ENCODE measurements at regions not wholly inside any gene's neighbourhood (a gene's known extent, or its start where the extent isn't known, plus 50 kb on each side); places are given as distances from the start of the nearest gene placed in this dataset.
"Not testable (repeated sequence)": the region's sequence is repeated elsewhere in the genome, so short reads cannot be mapped to it uniquely, and the experiment has no call there.

GRCh38 chr3:137180220-137180619 lies 222.4 kb downstream of the IL20RB start:
- H3K27ac ChIP-seq, result no peak overlapping the region
- no peaks in the 10 kb centered on the region for H3K36me3 ChIP-seq
- no peak overlapping the region for H3K4me3 ChIP-seq
- H3K9me3 ChIP-seq, result peaks cover 0 to 12% (median 4%) of the 10 kb centered on the region in 12 donors
- WGBS, 4 donors, result 91 to 95% (median 92%) methylated on average over 2 of the region's 2 CpGs
- TF ChIP-seq CTCF (IDR thresholded peaks at IDR 0.05) (no peak), POLR2A (IDR thresholded peaks at IDR 0.05) (no peak)
- H3K4me1 ChIP-seq, result no peaks in the 10 kb centered on the region
- ATAC-seq (no peak), DNase-seq (no peak)
- H3K27me3 ChIP-seq, result no peaks in the 10 kb centered on the region
- intact Hi-C loops (cut with DNase I), result no loop called here

DNA sequence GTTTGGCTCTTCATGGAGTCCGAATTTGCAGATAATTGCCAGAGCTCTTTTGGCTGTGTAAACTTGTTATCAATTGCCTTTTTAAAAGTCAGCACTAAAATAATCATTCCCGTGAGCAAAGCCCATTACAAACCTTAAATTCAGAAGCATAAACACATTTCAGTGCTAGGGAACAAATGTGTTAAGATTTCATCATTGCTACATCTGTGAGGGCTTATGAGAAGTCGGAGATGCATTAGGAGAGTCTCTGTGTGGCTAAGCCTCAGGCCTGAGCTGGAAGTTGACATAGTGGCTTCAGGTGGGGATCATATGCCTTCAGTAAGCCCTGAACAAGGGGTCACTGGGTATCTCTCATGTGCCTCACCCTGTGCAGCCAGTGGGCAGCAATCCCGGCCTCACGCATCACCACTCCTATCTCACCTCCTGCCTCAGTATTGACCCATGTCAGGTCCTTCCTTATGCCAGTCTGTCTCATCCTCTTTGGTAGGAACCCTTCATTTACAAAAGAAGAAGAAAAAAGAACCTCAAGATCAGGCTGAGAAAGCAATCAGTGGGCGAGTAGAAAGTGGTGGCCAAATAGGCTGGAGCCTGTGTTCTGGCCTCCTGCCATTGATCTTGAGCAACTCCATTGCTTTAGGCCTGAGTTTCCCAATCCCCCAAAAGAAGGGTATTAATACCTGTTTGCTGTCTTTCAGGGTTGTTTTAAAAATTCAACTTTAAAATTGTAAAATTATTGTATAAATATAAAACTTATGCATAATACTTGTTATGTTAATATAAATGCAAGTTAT lies 233.5 kb downstream of the IL20RB start:
- peak in 2 of 4 donors; percentile 44 to 60 for ATAC-seq
- Histone ChIP-seq H3K4me1 (no peaks in the 10 kb centered on the region), H3K36me3 (no peaks in the 10 kb centered on the region), H3K27ac (no peak overlapping the region), H3K27me3 (no peaks in the 10 kb centered on the region), H3K9me3 (no peaks in the 10 kb centered on the region), H3K4me3 (no peak overlapping the region)
- no peak for TF ChIP-seq POLR2A (IDR thresholded peaks at IDR 0.05)
- TF ChIP-seq CTCF (IDR thresholded peaks at IDR 0.05), result no peak
- intact Hi-C loops (cut with DNase I), result no loop called here
- DNase-seq, result peak in 2 of 5 donors; percentile 34 to 38
- WGBS, 4 donors, result 70 to 81% (median 76%) methylated on average over 6 of the region's 6 CpGs

DNA sequence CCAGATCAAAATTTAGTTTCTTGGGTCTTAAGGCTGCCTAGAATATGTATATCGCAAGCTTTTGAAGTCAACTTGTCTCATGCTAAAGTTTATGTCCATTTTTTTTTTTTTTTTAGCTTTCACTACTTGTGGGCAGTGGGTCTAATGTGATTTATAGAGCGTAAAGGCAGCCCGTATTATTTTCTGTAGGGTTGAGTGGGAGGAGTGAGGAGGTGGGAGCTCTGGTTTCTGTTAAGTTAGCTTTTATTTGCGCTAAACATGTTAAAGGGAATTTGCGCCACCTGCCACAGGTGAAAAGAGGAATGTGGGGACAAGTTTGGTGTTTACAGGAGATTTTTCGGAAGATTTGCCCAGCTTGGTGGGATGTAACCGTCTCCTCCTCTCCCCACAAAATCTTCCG lies 234.2 kb downstream of the IL20RB start:
- no peaks in the 10 kb centered on the region for H3K36me3 ChIP-seq
- no peak for TF ChIP-seq POLR2A (IDR thresholded peaks at IDR 0.05)
- no peak for TF ChIP-seq CTCF (IDR thresholded peaks at IDR 0.05)
- intact Hi-C loops (cut with DNase I), result no loop called here
- H3K27me3 ChIP-seq, result no peaks in the 10 kb centered on the region
- no peak overlapping the region for H3K4me3 ChIP-seq
- ATAC-seq, result no peak
- no peak for DNase-seq
- H3K4me1 ChIP-seq, result no peaks in the 10 kb centered on the region
- 74 to 93% (median 79%) methylated on average over 8 of the region's 8 CpGs for WGBS, 4 donors
- H3K9me3 ChIP-seq, result no peaks in the 10 kb centered on the region
- H3K27ac ChIP-seq, result no peak overlapping the region

DNA sequence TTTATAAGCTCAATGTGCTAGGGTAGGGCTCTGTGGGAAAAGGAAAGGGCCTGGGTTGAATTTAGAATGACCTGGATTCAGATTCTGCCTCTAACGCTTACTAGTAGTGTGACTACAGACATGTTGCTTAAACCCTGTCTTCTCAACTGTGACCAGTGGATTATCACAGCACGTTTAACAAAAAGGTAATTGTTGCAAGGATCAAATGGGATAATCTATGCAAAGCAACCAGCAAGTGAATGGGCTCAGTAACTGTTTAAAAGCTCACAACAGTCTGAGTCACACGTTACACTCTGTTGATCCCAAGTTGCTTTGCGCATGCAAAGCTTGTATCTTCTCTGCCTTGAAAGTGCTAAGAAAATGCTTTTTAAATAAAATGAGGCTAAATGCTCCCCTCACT lies 236.5 kb downstream of the IL20RB start:
- Histone ChIP-seq H3K36me3 (no peaks in the 10 kb centered on the region), H3K27ac (no peak overlapping the region), H3K4me3 (no peak overlapping the region), H3K27me3 (no peaks in the 10 kb centered on the region), H3K4me1 (no peaks in the 10 kb centered on the region), H3K9me3 (no peaks in the 10 kb centered on the region)
- intact Hi-C loops (cut with DNase I), result no loop called here
- 63 to 75% (median 65%) methylated on average over 4 of the region's 4 CpGs for WGBS, 4 donors
- ATAC-seq (no peak), DNase-seq (no peak)
- TF ChIP-seq CTCF (IDR thresholded peaks at IDR 0.05), result no peak
- no peak for TF ChIP-seq POLR2A (IDR thresholded peaks at IDR 0.05)

GRCh38 chr3:137198374-137198773 lies 240.6 kb downstream of the IL20RB start:
- intact Hi-C loops (cut with DNase I); DNase-seq: not testable (repeated sequence)
- WGBS, 4 donors, result 94 to 97% (median 96%) methylated on average over 14 to 32 of the region's 32 CpGs

More at GRCh38 chr3:137198374-137198773, 240.6 kb downstream of the IL20RB start:
- ATAC-seq, H3K9me3 ChIP-seq, H3K27ac ChIP-seq, H3K4me3 ChIP-seq, H3K4me1 ChIP-seq, H3K27me3 ChIP-seq, H3K36me3 ChIP-seq: not testable (repeated sequence)
